ENCODE measurements at regions not wholly inside any gene's neighbourhood (a gene's known extent, or its start where the extent isn't known, plus 50 kb on each side); places are given as distances from the start of the nearest gene placed in this dataset.
"Not testable (repeated sequence)": the region's sequence is repeated elsewhere in the genome, so short reads cannot be mapped to it uniquely, and the experiment has no call there.

DNA sequence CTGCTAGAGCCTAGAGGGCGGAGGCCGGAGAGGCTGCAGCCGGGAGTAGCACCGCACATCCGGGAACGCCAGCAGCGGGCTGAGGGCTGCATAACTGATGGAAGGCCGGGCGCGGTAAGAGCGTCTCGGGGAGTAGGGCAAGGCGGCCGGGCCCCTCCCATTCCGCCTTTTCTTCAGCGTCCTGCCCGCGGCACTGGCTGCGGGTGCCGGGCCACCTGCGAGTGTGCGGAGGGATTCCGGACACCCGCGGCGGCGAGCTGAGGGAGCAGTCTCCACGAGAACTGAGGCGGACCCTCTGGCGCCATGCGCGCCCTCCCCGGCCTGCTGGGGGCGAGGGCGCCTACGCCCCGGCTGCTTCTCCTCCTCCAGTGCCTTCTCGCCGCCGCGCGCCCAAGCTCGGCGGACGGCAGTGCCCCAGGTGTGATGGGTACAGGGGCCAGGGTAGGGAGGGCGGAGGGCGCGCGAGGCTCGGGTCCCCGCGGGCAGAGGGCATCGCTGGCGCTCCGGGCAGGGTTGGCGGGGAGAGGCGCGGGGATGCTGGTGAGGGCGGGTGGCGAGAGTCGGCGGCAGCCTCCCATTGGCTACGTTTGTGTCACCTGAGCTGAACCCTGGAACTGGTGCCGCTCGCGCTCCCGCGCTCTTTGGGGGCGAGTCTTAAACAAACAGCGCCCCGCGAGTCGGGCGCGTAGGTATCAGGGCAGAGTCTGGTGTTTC, 334.4 kb downstream of the SRGAP2C start:
- peak; percentile 73 to 83 for DNase-seq (ENCODE audit: low read depth in 2 of 2)

DNA sequence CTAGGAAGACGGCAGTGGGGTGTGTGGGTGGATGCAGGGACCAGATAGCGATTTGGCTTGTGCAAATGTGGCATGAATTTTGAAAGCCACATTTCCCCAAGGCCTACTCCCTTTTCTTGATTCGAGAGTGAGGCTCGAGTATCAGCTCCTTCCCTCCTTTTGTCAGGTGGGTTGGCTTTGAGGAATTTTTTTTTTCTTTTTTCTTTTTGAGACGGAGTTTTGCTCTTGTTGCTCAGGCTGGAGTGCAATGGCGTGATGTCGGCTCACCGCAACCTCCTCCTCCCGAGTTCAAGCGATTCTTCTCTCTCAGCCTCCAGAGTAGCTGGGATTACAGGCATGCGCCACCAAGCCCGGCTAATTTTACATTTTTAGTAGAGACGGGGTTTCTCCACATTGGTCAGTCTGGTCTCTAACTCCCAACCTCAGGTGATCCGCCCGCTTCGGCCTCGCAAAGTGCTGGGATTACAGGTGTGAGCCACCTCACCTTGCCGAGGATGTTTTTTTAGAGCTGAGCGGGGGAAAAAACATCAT, 335.0 kb downstream of the SRGAP2C start:
- not testable (repeated sequence) for DNase-seq (ENCODE audit: low read depth in 2 of 2)

DNA sequence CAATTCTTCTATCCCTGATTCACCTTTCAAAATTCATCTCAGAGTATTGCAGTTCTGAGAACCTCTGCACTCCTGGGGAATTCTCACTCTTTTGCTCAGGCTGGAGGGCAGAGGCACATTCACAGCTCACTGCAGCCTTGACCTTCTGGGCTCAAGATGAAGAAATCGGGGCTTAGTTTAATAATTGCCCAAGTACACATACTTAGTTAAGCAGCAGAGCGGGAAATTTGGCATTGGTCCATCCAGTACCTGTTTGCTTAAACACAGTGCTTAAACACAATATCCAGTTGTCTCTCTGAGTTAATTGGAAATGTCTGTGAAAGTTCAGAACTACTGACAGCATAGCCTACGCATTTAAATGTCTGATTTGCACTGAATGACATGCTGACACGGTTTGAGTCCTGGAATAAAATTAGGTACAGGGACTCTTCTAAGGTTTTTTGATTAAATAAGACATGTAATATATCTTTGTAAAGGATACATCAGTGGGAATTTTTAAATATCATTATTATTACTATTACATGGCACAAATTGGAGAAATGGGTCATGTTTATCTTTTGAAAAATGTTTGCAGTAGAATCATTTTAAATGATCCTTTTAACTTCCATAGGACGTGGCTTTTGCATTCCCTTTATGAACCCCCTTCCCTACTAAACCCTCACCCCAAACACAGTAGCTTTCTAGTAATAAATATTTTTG, 337.4 kb downstream of the SRGAP2C start:
- DNase-seq (ENCODE audit: low read depth in 2 of 2), result no peak

DNA sequence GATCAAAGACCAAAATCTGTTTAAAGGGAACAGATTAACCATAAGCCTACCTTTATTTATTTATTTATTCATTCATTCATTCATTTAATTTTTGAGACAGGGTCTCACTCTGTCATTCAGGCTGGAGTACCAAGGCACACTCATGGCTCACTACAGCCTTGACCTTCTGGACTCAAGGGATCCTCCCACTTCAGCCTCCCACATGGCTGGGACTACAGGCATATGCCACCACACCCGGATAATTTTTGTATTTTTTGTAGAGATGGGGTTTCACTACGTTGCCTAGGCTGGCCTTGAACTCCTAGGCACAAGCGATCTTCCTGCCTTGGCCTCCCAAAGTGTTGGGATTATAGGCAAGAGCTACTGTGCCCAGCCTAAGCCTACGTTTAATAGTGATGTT, 338.3 kb downstream of the SRGAP2C start:
- not testable (repeated sequence) for DNase-seq (ENCODE audit: low read depth in 2 of 2)

DNA sequence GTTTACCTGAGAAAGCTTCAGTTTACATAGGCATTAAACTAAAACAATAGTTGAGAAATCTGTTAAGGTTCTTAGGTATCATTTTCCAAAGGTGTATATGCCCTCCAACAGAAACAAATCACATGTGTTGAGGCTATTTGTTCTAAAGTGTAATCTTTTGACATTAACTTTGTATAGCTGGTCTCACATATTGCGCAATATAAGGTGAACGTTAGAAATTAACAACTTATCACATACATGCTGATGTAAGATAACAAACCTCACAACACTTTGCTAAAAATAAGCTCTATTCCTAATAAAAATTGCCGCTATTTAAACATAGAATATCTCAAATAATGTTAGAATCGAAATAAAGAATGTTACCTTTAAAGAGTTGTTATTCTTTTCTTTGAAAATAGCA, 340.6 kb downstream of the SRGAP2C start:
- no peak for DNase-seq (ENCODE audit: low read depth in 2 of 2)

DNA sequence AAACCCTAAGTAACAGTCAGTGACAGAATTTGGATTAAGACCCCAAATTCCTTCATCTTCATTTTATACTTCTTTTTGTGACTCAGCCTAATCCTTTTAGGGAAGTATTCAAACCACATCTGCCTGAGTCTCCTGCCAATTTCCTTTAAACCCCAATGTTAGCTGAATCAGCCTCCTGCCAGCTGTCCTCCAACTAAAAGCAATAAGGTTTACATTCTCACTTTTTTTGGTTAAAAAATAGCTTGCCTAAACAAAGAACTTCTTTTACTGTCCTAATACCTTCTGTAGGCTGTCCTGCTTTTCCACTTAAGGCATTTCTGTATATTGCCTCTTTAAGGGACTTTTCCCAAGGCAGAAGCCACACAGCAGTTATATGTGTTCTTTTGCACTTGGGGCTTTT, 344.2 kb downstream of the SRGAP2C start:
- not testable (repeated sequence) for DNase-seq (ENCODE audit: low read depth in 2 of 2)

DNA sequence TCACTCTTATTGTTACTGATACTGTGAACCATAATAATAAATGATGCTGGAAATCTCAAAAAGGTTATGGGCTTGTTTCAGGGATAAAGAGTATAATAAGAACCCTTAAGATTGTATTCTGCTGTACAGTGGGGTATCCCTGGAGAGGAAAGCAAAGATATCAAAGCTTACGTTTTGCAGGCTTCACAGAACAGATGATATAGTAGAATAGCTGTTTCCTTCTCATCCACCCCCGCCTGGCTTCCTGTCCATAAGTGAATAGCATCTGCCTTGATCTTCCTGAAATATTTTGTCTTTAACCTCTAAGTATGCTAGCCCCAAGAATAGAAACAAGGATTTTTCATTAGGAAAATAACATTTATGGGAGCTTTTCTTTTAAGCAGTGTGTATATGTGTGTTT, 345.3 kb downstream of the SRGAP2C start:
- DNase-seq (ENCODE audit: low read depth in 2 of 2), result not testable (repeated sequence)

DNA sequence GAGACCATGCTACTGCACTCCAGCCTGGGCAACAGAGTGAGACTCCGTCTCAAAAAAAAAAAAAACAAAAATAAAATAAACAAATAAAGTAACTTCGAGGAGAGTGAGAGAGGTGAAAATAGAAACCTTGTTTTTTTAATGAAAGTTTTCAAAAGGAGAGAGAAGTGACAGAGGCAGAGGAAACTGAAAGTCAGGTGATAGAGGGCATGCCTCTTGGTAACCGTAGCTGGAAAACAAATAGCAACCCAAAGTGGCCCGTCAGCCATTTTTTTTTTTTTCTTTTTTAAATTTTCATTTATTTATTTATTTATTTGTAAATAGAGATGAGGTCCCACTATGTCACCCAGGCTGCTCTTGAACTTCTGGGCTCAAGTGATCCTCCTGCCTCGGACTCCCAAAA, 347.0 kb downstream of the SRGAP2C start:
- DNase-seq (ENCODE audit: low read depth in 2 of 2), result not testable (repeated sequence)

DNA sequence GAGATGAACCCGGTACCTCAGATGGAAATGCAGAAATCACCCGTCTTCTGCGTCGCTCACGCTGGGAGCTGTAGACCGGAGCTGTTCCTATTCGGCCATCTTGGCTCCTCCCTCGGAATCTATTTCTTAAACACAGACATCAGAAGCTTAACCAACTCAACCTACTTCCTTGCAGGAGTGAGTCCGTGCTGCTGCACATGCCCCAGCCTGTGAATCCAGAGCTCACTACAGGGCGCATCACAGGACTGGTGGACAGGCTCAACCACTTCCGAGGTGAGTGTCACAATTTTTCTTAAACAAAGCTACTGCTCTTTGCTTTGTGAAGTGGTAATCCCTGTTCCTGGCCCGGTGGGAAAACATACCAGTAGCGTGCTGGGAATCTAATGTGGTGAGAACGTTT, 353.4 kb downstream of the SRGAP2C start:
- not testable (repeated sequence) for DNase-seq (ENCODE audit: low read depth in 2 of 2)

DNA sequence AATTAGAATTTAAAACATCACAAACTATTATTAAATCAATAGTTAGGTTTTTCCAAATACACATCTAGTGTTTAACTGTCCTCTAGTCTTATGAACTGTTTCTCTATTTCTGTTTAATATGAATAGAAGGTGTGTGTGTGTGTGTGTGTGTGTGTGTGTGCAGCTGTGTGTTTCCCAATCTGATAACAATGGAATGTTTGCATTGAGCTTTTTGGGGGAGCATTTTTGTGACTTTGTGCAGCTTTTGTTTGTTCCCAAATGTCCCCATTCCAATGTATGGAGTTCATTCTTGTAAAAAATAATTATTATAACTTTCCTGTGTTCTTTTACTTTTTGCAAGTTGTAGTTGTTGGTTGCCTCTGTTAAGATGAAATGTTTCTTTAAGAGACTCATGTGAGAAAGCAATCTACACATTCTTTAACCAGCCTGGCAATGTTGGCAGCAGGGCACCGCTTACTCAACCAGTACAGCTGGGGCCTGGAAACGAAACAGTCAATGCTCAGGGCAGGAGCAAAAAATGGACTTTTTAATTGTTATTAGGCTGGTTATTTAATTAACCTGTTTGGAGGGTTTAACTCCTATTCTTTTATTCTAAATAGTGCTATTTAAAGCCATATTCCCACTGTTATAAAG, 354.3 kb downstream of the SRGAP2C start:
- DNase-seq (ENCODE audit: low read depth in 2 of 2), result no peak

DNA sequence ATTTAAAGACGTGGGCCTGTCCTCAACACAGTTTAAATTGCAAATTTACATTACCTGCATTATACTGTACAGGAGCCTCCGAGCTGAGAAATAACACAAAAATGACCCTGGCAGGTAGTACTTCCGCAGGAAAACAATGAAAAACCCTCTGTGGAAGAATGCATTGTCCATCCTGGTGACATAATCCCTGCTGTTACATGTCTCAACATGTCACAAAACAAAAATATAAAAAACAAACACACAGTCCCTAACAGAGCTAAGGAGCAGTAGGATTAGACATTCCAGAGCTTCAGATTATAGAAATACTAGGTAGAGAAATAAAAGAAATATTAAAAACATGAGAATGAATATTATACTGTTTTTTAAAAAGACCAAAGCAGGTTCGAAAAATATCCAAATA, 359.2 kb downstream of the SRGAP2C start:
- DNase-seq (ENCODE audit: low read depth in 2 of 2), result not testable (repeated sequence)

DNA sequence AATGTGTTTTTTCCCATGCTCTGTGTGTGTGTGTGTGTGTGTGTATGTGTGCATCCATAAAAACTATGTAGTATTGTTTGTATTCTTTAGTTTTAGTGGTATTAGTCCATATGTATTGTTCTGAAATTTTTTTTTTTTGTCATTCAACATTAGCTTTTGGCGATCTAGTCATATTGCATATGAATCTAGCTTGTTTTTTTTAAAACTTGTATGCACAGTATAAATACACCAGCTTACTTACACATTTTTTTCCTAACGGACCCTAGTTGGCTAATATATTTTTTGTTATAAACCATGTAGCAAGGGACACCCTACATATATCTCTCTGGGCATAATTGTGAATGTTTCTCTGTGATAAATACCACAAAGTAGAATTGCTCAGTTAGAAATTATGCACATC, 359.7 kb downstream of the SRGAP2C start:
- no peak for DNase-seq (ENCODE audit: low read depth in 2 of 2)

DNA sequence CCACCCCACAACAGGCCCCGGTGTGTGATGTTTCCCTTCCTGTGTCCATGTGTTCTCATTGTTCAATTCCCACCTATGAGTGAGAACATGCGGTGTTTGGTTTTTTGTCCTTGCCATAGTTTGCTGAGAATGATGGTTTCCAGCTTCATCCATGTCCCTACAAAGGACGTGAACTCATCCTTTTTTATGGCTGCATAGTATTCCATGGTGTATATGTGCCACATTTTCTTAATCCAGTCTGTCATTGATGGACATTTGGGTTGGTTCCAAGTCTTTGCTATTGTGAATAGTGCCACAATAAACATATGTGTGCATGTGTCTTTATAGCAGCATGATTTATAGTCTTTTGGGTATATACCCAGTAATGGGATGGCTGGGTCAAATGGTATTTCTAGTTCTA, 361.1 kb downstream of the SRGAP2C start:
- DNase-seq (ENCODE audit: low read depth in 2 of 2), result not testable (repeated sequence)

DNA sequence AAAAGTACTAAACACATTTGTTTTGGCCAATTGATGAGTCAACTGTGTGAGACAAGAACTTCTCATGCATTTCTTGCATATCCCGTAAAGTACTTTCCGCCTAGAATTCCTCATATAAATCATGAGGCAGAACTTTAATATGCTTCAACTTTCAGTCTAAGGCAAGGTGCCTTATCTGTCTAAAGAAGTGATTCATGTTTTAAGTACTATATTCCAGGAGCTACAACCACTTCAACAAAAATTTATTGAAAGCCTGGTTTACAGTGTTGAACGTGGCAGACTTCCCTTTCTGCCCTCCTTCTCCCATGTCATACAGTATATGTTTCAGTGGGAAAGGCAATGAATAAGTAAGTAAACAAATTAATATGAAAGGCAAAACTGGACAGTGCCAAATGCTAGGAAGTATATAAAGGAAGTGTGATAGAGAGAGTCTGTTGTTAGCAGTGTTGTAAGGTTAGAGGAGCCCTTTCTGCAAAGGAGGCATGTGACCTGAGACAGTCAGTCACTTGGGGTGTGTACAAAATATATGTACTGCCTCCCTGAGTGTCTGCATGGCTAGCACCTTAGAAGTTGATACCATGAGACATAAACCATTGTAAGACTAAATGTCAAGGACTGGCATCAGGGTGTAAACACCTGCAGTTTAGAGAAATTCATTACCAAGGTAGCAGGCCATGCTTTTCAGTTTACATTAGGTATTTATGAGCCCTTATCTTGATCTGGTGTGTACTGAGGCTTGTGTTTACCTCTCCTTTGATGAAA, 362.2 kb downstream of the SRGAP2C start:
- DNase-seq (ENCODE audit: low read depth in 2 of 2), result no peak

DNA sequence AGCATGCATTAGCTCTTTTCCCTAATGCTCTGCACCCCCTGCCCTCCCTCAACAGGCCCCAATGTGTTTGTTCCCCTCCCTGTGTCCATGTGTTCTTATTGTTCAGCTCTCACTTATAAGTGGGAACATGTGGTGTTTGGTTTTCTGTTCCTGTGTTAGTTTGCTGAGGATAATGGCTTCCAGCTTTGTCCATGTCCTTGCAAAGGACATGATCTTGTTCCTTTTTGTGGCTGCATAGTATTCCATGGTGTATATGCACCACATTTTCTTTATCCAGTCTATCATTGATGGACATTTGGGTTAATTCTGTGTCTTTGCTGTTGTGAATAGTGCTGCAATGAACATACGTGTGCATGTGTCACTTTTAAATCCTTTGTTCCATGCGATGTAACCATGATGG, 363.0 kb downstream of the SRGAP2C start:
- DNase-seq (ENCODE audit: low read depth in 2 of 2), result not testable (repeated sequence)

DNA sequence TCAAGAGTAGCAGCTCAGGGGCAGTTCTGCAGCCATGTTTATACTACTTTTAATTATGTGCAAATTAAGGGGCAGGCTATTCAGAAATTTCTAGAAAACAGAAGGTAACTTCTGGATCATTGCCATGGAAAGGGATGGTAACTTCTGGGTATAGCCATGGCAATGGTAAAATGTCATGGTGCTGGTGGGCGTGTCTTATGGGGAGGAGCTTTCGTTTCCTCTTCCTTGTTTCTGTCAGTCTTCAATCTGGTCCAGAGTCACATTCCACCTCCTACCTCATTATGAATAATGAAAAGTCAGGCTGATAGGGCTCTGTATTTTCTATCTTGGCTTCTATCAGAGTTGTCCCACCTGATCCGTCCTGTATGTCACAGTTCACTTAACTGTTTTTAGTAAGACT, 366.0 kb downstream of the SRGAP2C start:
- not testable (repeated sequence) for DNase-seq (ENCODE audit: low read depth in 2 of 2)

DNA sequence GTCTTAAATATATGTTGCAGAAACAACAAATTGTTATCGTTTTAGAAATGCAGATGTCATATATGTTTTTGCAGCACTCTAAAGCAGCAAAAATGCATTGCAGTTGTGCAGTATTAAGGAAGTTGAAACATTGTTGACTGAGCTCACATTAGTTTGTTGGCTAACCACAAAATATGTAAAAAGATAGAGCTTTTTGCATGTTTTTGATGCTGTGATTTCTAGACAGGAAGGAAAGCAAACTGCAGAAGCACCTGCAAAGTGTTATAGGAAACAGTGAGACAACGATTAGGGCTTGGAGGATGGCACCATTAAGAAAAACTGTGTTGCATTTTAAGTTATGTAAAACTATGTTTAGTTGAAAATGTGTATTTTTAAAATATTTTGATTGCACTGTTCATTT, 366.7 kb downstream of the SRGAP2C start:
- not testable (repeated sequence) for DNase-seq (ENCODE audit: low read depth in 2 of 2)

DNA sequence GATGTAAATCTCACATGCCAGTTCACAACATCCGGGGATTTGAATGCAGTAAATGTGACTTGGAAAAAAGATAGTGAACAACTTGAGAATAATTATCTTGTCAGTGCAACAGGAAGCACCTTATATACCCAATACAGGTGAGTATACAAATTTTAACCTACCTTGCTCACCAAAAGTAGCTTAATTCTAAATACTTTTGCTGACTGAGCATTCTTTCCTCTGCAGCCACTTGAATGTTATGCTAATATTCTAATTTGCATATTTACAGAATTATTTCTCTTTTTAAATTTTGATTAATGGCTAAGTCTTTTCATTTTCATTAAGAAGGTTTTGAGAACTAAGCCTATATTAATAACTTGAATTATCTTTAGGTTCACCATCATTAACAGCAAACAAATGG, 371.8 kb downstream of the SRGAP2C start:
- DNase-seq (ENCODE audit: low read depth in 2 of 2), result not testable (repeated sequence)

DNA sequence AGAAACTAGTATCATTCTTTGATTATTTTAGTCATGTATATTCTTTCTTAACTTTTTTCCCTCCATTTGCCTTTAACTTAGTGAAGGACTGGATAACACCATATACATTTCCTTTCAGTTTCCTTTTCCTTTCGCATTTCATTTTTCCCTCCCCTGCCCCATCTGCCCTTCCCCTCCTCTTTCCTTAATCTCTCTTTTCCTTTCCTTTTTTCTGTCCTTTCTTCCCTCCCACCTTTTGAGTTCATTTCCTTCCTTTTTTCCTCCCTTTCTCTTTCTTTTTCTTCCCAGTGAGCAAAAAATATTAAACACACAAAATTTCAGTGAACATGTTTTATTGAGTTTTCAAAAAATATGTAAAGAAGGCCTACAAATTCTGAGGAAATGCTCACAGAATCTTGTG, 373.3 kb downstream of the SRGAP2C start:
- not testable (repeated sequence) for DNase-seq (ENCODE audit: low read depth in 2 of 2)

DNA sequence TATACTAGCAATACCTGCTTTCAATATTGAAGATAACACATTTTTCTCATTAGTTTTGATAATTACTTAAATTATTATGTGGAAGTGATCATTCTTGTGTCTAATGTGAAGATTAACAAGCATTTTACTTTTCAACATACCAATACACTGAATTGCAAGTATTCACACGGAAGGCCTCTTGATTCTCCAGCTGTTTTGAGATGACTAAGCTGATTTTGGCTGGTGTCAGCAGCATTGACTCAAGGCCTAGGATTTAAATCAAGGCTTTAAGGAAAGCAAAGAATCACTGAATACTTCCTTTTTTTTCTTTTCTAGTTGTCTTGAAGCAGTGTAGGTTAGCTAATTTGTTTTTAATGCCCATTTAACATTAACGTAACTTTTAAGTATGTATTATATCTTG, 373.7 kb downstream of the SRGAP2C start:
- no peak for DNase-seq (ENCODE audit: low read depth in 2 of 2)

DNA sequence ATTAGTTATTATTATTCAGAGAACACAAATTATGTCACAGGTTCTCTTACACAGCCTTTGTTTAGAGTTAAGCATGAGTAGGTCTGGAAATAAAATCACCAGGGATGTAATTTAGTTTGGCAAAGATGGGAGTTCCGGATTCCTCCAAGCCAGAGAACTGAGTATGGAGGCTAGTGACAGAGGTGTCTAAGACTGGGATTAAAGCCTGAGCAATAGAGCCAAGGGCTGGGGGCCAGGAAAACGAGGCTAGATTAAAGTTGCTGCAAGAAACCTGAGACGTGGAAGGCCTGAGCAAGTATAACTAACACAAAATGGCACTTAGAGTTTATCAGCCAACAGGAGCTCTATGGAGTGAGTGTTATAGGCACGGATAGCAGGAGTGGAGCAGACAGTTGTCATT, 381.6 kb downstream of the SRGAP2C start:
- no peak for DNase-seq (ENCODE audit: low read depth in 2 of 2)

DNA sequence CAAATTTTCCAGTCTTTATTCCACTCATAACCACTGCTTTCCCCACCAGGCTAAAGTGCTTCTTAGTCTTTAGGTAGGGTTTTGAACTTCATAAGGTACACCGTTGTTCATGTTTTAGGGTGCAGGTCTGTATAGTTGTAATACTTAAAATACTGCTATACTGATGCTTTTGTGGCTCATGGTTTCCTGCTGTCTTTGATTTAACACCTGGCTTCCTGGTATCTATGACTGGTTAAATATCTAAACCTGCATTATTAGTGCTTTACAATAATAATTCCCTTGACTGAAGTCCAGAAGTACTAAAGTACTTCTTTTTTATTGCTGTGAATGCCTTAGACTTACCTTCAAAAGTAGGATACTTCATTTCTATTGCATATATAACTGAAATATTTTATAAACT, 384.7 kb downstream of the SRGAP2C start:
- DNase-seq (ENCODE audit: low read depth in 2 of 2), result no peak

Data from stimulated activated CD8-positive, alpha-beta memory T cell treated with anti-CD3 and anti-CD28 coated beads, Interleukin-7, amount 100 ng/mL, for 4 hours (primary cell).